ENCODE measurements at regions not wholly inside any gene's neighbourhood (a gene's known extent, or its start where the extent isn't known, plus 50 kb on each side); places are given as distances from the start of the nearest gene placed in this dataset.

- no peaks in the 10 kb centered on the region for H3K9me3 ChIP-seq (replicated peaks in 1 of 3)
- intact Hi-C loops (cut with DNase I), result no loop called here
Measured at GRCh38 chr3:162377608-162378007, 881.0 kb downstream of the OTOL1 start.

GRCh38 chr3:162385387-162385786 is 888.8 kb downstream of the OTOL1 start:
- no peak for DNase-seq
- Histone ChIP-seq H3K4me1 (replicated peaks in 1 of 2) (no peaks in the 10 kb centered on the region), H3K27me3 (no peaks in the 10 kb centered on the region), H3K36me3 (replicated peaks in 1 of 2) (no peaks in the 10 kb centered on the region), H3K27ac (no peak overlapping the region), H3K4me3 (no peak overlapping the region), H3K9me3 (replicated peaks in 1 of 3) (no peaks in the 10 kb centered on the region)
- WGBS, 4 donors, result 81 to 92% (median 83%) methylated on average over 1 of the region's 1 CpG
- no peak for TF ChIP-seq CTCF (IDR thresholded peaks at IDR 0.05)
- TF ChIP-seq POLR2A (IDR thresholded peaks at IDR 0.05), result no peak
- intact Hi-C loops (cut with DNase I), result no loop called here

More at GRCh38 chr3:162377608-162378007, 881.0 kb downstream of the OTOL1 start:
- no peaks in the 10 kb centered on the region for H3K36me3 ChIP-seq (replicated peaks in 1 of 2)
- 83 to 91% (median 85%) methylated on average over 5 of the region's 5 CpGs for WGBS, 4 donors
- H3K4me1 ChIP-seq (replicated peaks in 1 of 2), result no peaks in the 10 kb centered on the region
- DNase-seq, result no peak
- H3K27me3 ChIP-seq, result no peaks in the 10 kb centered on the region
- TF ChIP-seq CTCF (IDR thresholded peaks at IDR 0.05) (no peak), POLR2A (IDR thresholded peaks at IDR 0.05) (no peak)
- H3K4me3 ChIP-seq, result no peak overlapping the region
- H3K27ac ChIP-seq, result no peak overlapping the region

DNA sequence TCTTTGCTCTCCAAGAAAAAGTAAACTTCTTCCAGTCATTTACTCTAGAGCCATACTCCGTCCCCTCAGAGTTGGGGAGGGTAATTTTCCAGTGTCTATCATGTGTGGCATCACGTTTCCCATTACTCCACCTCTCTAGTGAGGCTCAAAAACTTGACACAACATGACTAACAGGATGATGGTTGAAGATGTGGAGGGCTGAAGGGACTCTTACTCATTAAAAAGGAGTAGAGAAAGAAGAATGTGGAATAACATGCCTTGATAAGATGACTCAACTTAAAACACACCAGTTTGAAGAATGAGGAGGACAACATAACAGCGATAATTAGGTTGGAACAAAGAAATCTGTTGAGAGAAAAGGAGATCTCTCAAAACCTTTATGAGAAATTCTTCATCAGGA is 894.3 kb downstream of the OTOL1 start:
- TF ChIP-seq POLR2A (IDR thresholded peaks at IDR 0.05), result no peak
- no peak for TF ChIP-seq CTCF (IDR thresholded peaks at IDR 0.05)
- H3K27me3 ChIP-seq, result no peaks in the 10 kb centered on the region
- no peak for DNase-seq
- H3K4me3 ChIP-seq, result no peak overlapping the region
- intact Hi-C loops (cut with DNase I), result no loop called here
- no peaks in the 10 kb centered on the region for H3K4me1 ChIP-seq (replicated peaks in 1 of 2)
- no peaks in the 10 kb centered on the region for H3K9me3 ChIP-seq (replicated peaks in 1 of 3)
- H3K27ac ChIP-seq, result no peak overlapping the region
- H3K36me3 ChIP-seq (replicated peaks in 1 of 2), result no peaks in the 10 kb centered on the region
- WGBS, 4 donors, result 76 to 83% (median 81%) methylated on average over 3 of the region's 3 CpGs

GRCh38 chr3:162391301-162391700 is 894.7 kb downstream of the OTOL1 start:
- no peaks in the 10 kb centered on the region for H3K36me3 ChIP-seq (replicated peaks in 1 of 2)
- no peaks in the 10 kb centered on the region for H3K4me1 ChIP-seq (replicated peaks in 1 of 2)
- no peak for DNase-seq
- no peaks in the 10 kb centered on the region for H3K9me3 ChIP-seq (replicated peaks in 1 of 3)
- no peak overlapping the region for H3K27ac ChIP-seq
- H3K4me3 ChIP-seq, result no peak overlapping the region
- H3K27me3 ChIP-seq, result no peaks in the 10 kb centered on the region
- intact Hi-C loops (cut with DNase I), result no loop called here
- WGBS, 4 donors, result 36 to 45% (median 40%) methylated on average over 2 of the region's 2 CpGs
- no peak for TF ChIP-seq CTCF (IDR thresholded peaks at IDR 0.05)
- TF ChIP-seq POLR2A (IDR thresholded peaks at IDR 0.05), result no peak
